ENCODE measurements at regions not wholly inside any gene's neighbourhood (a gene's known extent, or its start where the extent isn't known, plus 50 kb on each side); places are given as distances from the start of the nearest gene placed in this dataset.
"Not testable (repeated sequence)": the region's sequence is repeated elsewhere in the genome, so short reads cannot be mapped to it uniquely, and the experiment has no call there.

GRCh38 chr4:9691238-9692065, 90.0 kb upstream of the DRD5 start:
- Histone ChIP-seq H3K27ac (peak overlapping the region; percentile 62), H3K4me3 (peak overlapping the region; percentile 28), H3K9me3 (ENCODE audit: low read depth) (no peaks in the 10 kb centered on the region), H3K36me3 (no peaks in the 10 kb centered on the region), H3K27me3 (no peaks in the 10 kb centered on the region), H3K4me1 (ENCODE audit: low read depth) (no peaks in the 10 kb centered on the region)
- TF ChIP-seq, protein P1, sequence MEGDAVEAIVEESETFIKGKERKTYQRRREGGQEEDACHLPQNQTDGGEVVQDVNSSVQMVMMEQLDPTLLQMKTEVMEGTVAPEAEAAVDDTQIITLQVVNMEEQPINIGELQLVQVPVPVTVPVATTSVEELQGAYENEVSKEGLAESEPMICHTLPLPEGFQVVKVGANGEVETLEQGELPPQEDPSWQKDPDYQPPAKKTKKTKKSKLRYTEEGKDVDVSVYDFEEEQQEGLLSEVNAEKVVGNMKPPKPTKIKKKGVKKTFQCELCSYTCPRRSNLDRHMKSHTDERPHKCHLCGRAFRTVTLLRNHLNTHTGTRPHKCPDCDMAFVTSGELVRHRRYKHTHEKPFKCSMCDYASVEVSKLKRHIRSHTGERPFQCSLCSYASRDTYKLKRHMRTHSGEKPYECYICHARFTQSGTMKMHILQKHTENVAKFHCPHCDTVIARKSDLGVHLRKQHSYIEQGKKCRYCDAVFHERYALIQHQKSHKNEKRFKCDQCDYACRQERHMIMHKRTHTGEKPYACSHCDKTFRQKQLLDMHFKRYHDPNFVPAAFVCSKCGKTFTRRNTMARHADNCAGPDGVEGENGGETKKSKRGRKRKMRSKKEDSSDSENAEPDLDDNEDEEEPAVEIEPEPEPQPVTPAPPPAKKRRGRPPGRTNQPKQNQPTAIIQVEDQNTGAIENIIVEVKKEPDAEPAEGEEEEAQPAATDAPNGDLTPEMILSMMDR (IDR thresholded peaks at IDR 0.05; ENCODE audit: low read depth, low read length): no peak
- peak; percentile 96 to 97 for DNase-seq (ENCODE audit: low read depth in 1 of 2, low spot score in 1 of 2)

DNA sequence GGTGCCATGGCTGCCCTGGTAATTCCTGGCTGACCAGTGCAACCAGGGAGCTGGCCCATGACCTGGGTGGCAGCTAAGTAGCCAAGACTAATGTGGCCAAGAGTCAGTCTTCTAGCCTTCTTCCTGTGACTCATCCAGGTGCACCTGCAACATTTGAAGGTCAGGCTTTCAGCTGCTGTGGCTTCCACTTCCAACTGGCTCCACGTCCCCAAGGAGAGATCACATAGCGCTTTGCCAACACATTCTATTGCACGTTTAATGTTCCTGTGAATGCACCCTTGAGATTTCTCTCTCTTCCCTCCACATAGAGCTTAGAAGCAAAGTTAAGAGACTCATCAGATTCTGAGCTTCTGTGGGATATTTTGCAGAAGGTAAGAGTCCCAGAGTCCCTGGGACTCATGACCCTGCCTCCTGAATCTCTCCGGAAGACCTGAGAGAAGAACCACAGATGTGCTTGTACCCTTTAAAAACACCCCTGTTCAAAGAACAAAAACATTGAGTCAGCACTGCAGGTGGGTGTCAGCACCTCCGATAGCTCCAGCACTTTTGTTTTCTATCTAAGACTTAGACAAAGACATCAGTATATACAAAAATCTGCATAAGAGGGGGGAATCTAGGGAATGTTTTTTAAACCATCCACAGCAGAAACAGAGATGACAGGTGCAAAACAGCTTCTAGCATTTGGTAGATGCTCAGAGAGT, 88.5 kb upstream of the DRD5 start:
- not testable (repeated sequence) for H3K27ac ChIP-seq; H3K4me1 ChIP-seq (ENCODE audit: low read depth); H3K4me3 ChIP-seq; H3K9me3 ChIP-seq (ENCODE audit: low read depth); H3K36me3 ChIP-seq; H3K27me3 ChIP-seq; DNase-seq (ENCODE audit: low read depth in 1 of 2, low spot score in 1 of 2)

GRCh38 chr4:9694403-9694802, 87.0 kb upstream of the DRD5 start:
- H3K4me1 ChIP-seq (ENCODE audit: low read depth); H3K36me3 ChIP-seq; H3K27ac ChIP-seq; H3K27me3 ChIP-seq; H3K4me3 ChIP-seq; H3K9me3 ChIP-seq (ENCODE audit: low read depth); DNase-seq (ENCODE audit: low read depth in 1 of 2, low spot score in 1 of 2): not testable (repeated sequence)

GRCh38 chr4:9695994-9696393, 85.4 kb upstream of the DRD5 start:
- H3K36me3 ChIP-seq; H3K4me1 ChIP-seq (ENCODE audit: low read depth); H3K27ac ChIP-seq; H3K9me3 ChIP-seq (ENCODE audit: low read depth); H3K4me3 ChIP-seq; H3K27me3 ChIP-seq: not testable (repeated sequence)
- peak in 1 of 2 donors; percentile 12 for DNase-seq (ENCODE audit: low read depth in 1 of 2, low spot score in 1 of 2)

GRCh38 chr4:9696561-9696960, 84.9 kb upstream of the DRD5 start:
- H3K27ac ChIP-seq; H3K4me3 ChIP-seq; H3K27me3 ChIP-seq; H3K9me3 ChIP-seq (ENCODE audit: low read depth); H3K36me3 ChIP-seq; DNase-seq (ENCODE audit: low read depth in 1 of 2, low spot score in 1 of 2); H3K4me1 ChIP-seq (ENCODE audit: low read depth): not testable (repeated sequence)

- not testable (repeated sequence) for H3K4me1 ChIP-seq (ENCODE audit: low read depth); H3K27ac ChIP-seq; H3K27me3 ChIP-seq; H3K36me3 ChIP-seq; DNase-seq (ENCODE audit: low read depth in 1 of 2, low spot score in 1 of 2); H3K4me3 ChIP-seq; H3K9me3 ChIP-seq (ENCODE audit: low read depth)
Measured at GRCh38 chr4:9702019-9702418, 79.4 kb upstream of the DRD5 start.

DNA sequence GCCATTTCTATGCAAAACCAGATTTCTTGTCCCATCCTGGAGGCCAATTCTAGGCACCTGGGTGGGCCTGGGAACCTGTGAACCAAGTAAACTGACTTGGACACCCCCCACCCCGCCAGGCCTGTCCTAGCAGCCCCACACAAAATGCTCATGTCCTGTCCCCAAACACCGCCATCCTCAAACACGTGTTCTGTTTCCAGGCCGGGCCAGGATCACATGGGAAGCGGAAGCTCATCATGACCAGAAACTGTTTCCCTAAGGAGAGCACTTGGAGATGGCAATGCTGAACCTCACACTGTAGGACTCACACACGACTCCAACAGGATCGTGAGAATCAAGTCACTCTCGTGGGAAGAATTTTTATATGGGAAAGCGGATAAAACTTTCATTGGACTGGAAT, 78.7 kb upstream of the DRD5 start:
- not testable (repeated sequence) for H3K4me1 ChIP-seq (ENCODE audit: low read depth); DNase-seq (ENCODE audit: low read depth in 1 of 2, low spot score in 1 of 2)

GRCh38 chr4:9703391-9703790, 78.0 kb upstream of the DRD5 start:
- Histone ChIP-seq H3K9me3 (ENCODE audit: low read depth) (no peaks in the 10 kb centered on the region), H3K4me1 (ENCODE audit: low read depth) (no peaks in the 10 kb centered on the region), H3K27me3 (no peaks in the 10 kb centered on the region), H3K27ac (no peak overlapping the region), H3K36me3 (no peaks in the 10 kb centered on the region), H3K4me3 (no peak overlapping the region)
- DNase-seq (ENCODE audit: low read depth in 1 of 2, low spot score in 1 of 2): peak; percentile 45 to 74
- TF ChIP-seq, protein P1 (IDR thresholded peaks at IDR 0.05; ENCODE audit: low read depth, low read length): peak; percentile 58

More for the DNA sequence above, 78.7 kb upstream of the DRD5 start:
- H3K4me3 ChIP-seq; H3K27me3 ChIP-seq; H3K36me3 ChIP-seq; H3K27ac ChIP-seq; H3K9me3 ChIP-seq (ENCODE audit: low read depth): not testable (repeated sequence)

- H3K9me3 ChIP-seq (ENCODE audit: low read depth); H3K27me3 ChIP-seq; H3K27ac ChIP-seq; DNase-seq (ENCODE audit: low read depth in 1 of 2, low spot score in 1 of 2); H3K4me1 ChIP-seq (ENCODE audit: low read depth); H3K36me3 ChIP-seq; H3K4me3 ChIP-seq: not testable (repeated sequence)
Measured at GRCh38 chr4:9704126-9704525, 77.3 kb upstream of the DRD5 start.

Data from cardiac muscle cell (in vitro differentiated cells and primary cell).